ENCODE measurements at regions not wholly inside any gene's neighbourhood (a gene's known extent, or its start where the extent isn't known, plus 50 kb on each side); places are given as distances from the start of the nearest gene placed in this dataset.

DNA sequence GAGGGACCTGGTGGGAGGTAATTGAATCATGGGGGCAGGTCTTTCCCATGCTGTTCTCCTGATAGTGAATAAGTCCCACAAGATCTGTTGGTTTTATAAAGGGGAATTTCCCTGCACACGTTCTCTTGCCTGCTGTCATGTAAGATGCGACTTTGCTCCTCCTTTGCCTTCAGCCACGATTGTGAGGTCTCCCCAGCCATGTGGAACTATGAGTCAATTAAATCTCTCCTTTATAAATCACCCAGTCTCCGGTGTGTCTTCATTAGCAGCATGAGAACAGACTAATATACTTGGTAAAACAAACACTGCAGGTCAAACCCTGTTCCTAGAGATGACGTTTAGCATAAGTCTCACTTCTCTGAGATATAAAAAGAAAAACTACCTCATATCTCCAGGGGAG, 148.3 kb downstream of the MATN1 start:
- TF ChIP-seq EZH2 (IDR thresholded peaks at IDR 0.05; ENCODE audit: borderline replicate concordance, control insufficient read depth, low read depth, low read length) (no peak), TAF1 (IDR thresholded peaks at IDR 0.05; ENCODE audit: borderline replicate concordance, low read depth, low read length) (no peak), SP1 (IDR thresholded peaks at IDR 0.05; ENCODE audit: low read depth, low read length) (no peak), POLR2AphosphoS5 (IDR thresholded peaks at IDR 0.05; ENCODE audit: low read length) (no peak), CREB1 (IDR thresholded peaks at IDR 0.05; ENCODE audit: low read depth) (no peak), YBX1 (IDR thresholded peaks at IDR 0.05) (no peak), ZSCAN29 (IDR thresholded peaks at IDR 0.05) (no peak), BRCA1 (IDR thresholded peaks at IDR 0.05; ENCODE audit: low read depth, low read length) (no peak)
- TF ChIP-seq, protein P1, sequence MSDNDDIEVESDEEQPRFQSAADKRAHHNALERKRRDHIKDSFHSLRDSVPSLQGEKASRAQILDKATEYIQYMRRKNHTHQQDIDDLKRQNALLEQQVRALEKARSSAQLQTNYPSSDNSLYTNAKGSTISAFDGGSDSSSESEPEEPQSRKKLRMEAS (IDR thresholded peaks at IDR 0.05; ENCODE audit: low read depth, low read length) = no peak
- TF ChIP-seq, protein P2, sequence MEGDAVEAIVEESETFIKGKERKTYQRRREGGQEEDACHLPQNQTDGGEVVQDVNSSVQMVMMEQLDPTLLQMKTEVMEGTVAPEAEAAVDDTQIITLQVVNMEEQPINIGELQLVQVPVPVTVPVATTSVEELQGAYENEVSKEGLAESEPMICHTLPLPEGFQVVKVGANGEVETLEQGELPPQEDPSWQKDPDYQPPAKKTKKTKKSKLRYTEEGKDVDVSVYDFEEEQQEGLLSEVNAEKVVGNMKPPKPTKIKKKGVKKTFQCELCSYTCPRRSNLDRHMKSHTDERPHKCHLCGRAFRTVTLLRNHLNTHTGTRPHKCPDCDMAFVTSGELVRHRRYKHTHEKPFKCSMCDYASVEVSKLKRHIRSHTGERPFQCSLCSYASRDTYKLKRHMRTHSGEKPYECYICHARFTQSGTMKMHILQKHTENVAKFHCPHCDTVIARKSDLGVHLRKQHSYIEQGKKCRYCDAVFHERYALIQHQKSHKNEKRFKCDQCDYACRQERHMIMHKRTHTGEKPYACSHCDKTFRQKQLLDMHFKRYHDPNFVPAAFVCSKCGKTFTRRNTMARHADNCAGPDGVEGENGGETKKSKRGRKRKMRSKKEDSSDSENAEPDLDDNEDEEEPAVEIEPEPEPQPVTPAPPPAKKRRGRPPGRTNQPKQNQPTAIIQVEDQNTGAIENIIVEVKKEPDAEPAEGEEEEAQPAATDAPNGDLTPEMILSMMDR (IDR thresholded peaks at IDR 0.05 in 2 of 3, conservative IDR thresholded peaks at IDR 0.05 in 1 of 3; ENCODE audit: control insufficient read depth in 2 of 3, extremely low read depth in 1 of 3, insufficient read depth in 1 of 3, low read depth in 3 of 3, low read length in 3 of 3) = no peak
- TF ChIP-seq, protein P3, sequence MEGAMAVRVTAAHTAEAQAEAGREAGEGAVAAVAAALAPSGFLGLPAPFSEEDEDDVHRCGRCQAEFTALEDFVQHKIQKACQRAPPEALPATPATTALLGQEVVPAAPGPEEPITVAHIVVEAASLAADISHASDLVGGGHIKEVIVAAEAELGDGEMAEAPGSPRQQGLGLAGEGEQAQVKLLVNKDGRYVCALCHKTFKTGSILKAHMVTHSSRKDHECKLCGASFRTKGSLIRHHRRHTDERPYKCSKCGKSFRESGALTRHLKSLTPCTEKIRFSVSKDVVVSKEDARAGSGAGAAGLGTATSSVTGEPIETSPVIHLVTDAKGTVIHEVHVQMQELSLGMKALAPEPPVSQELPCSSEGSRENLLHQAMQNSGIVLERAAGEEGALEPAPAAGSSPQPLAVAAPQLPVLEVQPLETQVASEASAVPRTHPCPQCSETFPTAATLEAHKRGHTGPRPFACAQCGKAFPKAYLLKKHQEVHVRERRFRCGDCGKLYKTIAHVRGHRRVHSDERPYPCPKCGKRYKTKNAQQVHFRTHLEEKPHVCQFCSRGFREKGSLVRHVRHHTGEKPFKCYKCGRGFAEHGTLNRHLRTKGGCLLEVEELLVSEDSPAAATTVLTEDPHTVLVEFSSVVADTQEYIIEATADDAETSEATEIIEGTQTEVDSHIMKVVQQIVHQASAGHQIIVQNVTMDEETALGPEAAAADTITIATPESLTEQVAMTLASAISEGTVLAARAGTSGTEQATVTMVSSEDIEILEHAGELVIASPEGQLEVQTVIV (IDR thresholded peaks at IDR 0.05; ENCODE audit: borderline replicate concordance, partially characterized antibody) = no peak
